GM18520 (cell line): ENCODE measurements at regions not wholly inside any gene's neighbourhood (a gene's known extent, or its start where the extent isn't known, plus 50 kb on each side); places are given as distances from the start of the nearest gene placed in this dataset.
"Not testable (repeated sequence)": the region's sequence is repeated elsewhere in the genome, so short reads cannot be mapped to it uniquely, and the experiment has no call there.

Source experiments
- ATAC-seq: cut with Tn5 transposase; IDR thresholded peaks from one replicate; pipeline ENCODE4 v1.9.1; 2021; ENCODE audit not compliant: unreplicated experiment

GRCh38 chr9:129561594-129562281 lies 59.2 kb downstream of the C9orf50 start:
- no peak for ATAC-seq

GRCh38 chr9:129560881-129561306 lies 60.0 kb downstream of the C9orf50 start:
- no peak for ATAC-seq

- ATAC-seq = no peak
Observed at GRCh38 chr9:129559506-129559881, 61.4 kb downstream of the C9orf50 start.

GRCh38 chr9:129558551-129559505 lies 62.1 kb downstream of the C9orf50 start:
- ATAC-seq = no peak

GRCh38 chr9:129558063-129558550 lies 62.8 kb downstream of the C9orf50 start:
- no peak for ATAC-seq

GRCh38 chr9:129557192-129558036 lies 63.5 kb downstream of the C9orf50 start:
- ATAC-seq = no peak

GRCh38 chr9:129556491-129557191 lies 64.3 kb downstream of the C9orf50 start:
- ATAC-seq = no peak

GRCh38 chr9:129555512-129556215 lies 65.2 kb downstream of the C9orf50 start:
- ATAC-seq = no peak

- ATAC-seq = no peak
Observed at GRCh38 chr9:129554649-129555048, 66.3 kb downstream of the C9orf50 start.

- no peak for ATAC-seq
Observed at GRCh38 chr9:129553277-129553676, 67.6 kb downstream of the C9orf50 start.

- no peak for ATAC-seq
Observed at GRCh38 chr9:129552064-129552463, 68.8 kb downstream of the C9orf50 start.

- ATAC-seq = no peak
Observed at GRCh38 chr9:129551393-129551973, 69.4 kb downstream of the C9orf50 start.

GRCh38 chr9:129550977-129551376 lies 69.9 kb downstream of the C9orf50 start:
- not testable (repeated sequence) for ATAC-seq

GRCh38 chr9:129550199-129550839 lies 70.6 kb downstream of the C9orf50 start:
- ATAC-seq = no peak

GRCh38 chr9:129549684-129550083 lies 71.2 kb downstream of the C9orf50 start:
- no peak for ATAC-seq

- no peak for ATAC-seq
Observed at GRCh38 chr9:129549139-129549538, 71.8 kb downstream of the C9orf50 start.

- ATAC-seq = no peak
Observed at GRCh38 chr9:129548571-129549135, 72.2 kb downstream of the C9orf50 start.

GRCh38 chr9:129547869-129548570 lies 72.9 kb downstream of the C9orf50 start:
- no peak for ATAC-seq
